ENCODE measurements at regions not wholly inside any gene's neighbourhood (a gene's known extent, or its start where the extent isn't known, plus 50 kb on each side); places are given as distances from the start of the nearest gene placed in this dataset.
A peak's percentile ranks its signal among the peaks of the same experiment; 100 is the strongest.

GRCh38 chr14:87049950-87050349, 943.0 kb downstream of the GALC start:
- peak in 1 of 3 experiments; percentile 22 for TF ChIP-seq CTCF (IDR thresholded peaks at IDR 0.05)
- no peak for TF ChIP-seq POLR2AphosphoS5 (IDR thresholded peaks at IDR 0.05)
